GM18907 (cell line): ENCODE measurements at regions not wholly inside any gene's neighbourhood (a gene's known extent, or its start where the extent isn't known, plus 50 kb on each side); places are given as distances from the start of the nearest gene placed in this dataset.
"Not testable (repeated sequence)": the region's sequence is repeated elsewhere in the genome, so short reads cannot be mapped to it uniquely, and the experiment has no call there.

Experiments
- ATAC-seq: cut with Tn5 transposase; IDR thresholded peaks from one replicate; pipeline ENCODE4 v1.9.1; 2021; ENCODE audit warnings: mild to moderate bottlenecking, moderate library complexity; ENCODE audit not compliant: unreplicated experiment

- peak; percentile 58 for ATAC-seq
Measured at GRCh38 chr5:87570366-87570765, 157.6 kb upstream of the CCNH start.

DNA sequence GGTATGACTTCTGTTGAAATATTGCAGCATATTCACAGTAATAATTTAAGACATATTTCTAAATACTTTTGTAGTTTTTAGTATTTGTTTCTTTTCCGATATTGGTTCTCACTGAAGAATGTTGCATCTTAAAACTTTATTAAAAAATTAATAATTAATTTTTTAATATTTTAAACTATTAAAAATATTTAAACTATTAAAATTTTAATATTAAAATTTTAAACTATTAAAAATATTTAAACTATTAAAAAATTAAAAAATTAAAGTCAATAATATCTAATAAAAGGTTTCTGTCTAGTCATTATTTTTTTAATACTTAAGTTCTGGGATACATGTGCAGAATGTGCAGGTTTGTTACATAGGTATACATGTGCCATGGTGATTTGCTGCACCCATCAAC lies 149.3 kb upstream of the CCNH start:
- no peak for ATAC-seq

DNA sequence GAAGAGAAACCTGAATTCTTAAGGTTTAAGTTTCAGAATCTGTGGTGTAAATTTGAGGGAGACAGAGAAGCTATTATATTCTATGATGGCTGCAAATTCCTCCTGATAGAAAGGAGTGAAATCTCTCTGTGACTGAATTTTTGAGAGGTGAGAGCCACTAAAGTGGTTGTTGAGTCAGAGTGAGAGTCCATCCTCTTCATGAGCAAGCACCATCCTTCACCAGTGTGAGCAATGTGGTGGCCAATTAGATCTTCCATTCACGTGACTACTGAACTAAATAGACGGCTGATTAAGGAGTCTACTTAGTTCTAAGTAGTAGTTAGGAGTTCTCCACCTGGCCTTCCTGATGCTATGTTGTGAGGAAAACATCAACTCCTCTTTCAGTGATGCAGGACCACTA lies 147.8 kb upstream of the CCNH start:
- no peak for ATAC-seq

DNA sequence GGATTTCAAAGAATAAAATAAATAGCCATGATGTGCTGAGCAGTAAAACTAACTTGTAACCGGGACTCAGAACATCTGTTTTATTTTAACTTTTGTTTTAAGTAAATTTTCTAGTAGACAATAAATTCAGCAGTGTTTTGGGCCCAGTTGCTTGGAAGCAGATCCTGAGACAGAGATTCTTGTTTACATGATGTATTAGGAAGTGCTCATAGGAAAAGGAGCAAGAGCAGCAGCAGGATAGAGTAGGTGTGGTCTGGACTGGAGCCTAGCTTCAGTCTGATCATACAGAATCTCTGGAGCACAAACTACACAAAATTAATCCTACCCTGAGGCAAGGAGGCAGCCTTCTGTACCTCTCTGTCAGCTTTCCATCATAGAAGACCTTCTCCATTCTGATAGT lies 139.2 kb upstream of the CCNH start:
- no peak for ATAC-seq

- no peak for ATAC-seq
Measured at GRCh38 chr5:87541676-87542075, 128.9 kb upstream of the CCNH start.

DNA sequence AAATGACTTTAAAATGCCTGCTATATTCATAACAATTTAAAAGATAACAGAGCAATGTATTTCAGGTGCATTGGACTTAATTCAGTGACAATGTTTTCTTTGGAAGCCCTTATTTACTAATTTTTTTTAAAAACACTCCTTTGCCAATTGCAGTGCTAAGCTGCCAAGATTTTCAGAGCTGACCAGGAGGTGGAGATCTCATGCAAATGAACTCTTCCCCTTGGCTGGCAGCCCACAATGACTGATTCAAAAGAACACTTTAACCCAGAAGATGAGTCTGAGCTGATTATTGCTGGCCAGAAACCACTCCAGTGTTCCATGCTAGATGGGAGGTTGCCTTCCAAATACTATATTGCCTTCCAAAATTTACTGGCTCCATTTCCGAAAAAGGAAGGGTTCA lies 128.3 kb upstream of the CCNH start:
- no peak for ATAC-seq

- no peak for ATAC-seq
Measured at GRCh38 chr5:87539839-87540238, 127.1 kb upstream of the CCNH start.

- ATAC-seq = no peak
Measured at GRCh38 chr5:87536365-87536764, 123.6 kb upstream of the CCNH start.

DNA sequence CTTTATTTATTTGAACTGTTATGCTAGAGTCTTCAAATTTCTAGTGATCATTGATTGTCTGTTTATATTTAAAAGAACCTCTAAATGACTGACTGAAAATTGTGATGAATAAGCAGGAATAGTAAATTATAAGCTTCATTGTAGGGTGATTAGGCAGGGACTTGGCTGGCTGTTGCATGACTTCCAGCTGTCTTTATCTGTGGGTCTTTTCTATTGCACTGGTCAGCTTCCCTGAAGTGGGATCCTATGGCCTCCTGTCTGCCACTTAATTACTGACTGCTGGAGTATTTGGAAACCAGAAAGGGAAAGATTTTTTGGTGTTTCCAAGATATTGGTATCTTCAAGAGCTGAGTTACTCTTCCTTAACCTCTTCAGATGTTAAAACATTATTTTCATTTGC lies 123.0 kb upstream of the CCNH start:
- ATAC-seq = no peak

- no peak for ATAC-seq
Measured at GRCh38 chr5:87529486-87530076, 116.9 kb upstream of the CCNH start.

- ATAC-seq = no peak
Measured at GRCh38 chr5:87526131-87526530, 113.4 kb upstream of the CCNH start.

DNA sequence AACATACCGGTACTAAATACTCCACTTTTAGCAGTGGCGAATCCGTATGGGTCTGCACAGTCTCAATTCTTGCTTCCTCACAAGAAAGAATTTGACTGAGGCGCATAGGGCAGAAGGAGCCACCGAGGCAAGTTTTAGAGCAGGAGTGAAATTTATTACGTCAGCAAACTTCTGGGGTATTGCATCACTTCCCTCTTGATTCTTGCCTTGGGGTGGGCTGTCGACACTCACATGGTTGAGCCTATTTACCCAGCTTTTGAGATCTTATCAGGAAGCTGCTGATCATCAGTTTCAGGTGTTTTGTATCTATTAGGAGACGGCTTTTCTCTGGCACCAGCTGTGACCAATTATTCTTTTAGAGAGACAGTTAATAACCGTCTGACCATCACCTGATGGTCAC lies 111.5 kb upstream of the CCNH start:
- no peak for ATAC-seq

- ATAC-seq = not testable (repeated sequence)
Measured at GRCh38 chr5:87511778-87512177, 99.0 kb upstream of the CCNH start.

DNA sequence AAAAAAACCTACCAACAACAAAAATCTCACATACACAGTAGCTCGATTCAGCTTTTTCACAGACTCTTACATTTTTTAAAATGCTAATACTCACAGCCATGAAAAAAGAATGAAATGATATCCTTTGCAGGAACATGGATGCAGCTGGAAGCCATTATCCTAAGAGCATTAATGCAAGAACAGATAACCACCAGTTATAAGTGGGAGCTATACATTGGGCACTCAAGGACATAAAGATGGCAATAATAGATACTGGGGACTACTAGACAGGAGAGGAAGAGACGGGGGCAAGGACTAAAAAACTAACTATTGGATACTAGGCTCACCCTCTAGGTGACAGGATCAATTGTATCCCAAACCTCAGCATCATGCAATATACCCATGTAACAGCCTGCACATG lies 90.3 kb upstream of the CCNH start:
- ATAC-seq = no peak

GRCh38 chr5:87499478-87500410 lies 87.0 kb upstream of the CCNH start:
- ATAC-seq = no peak
